Mammary epithelial cell (primary cell): ENCODE measurements at regions not wholly inside any gene's neighbourhood (a gene's known extent, or its start where the extent isn't known, plus 50 kb on each side); places are given as distances from the start of the nearest gene placed in this dataset.

Experiments
- CTCF ChIP-seq, 2 donors: IDR thresholded peaks in 1 of 2; conservative IDR thresholded peaks in 1 of 2; 2 replicates each; pipeline ENCODE4 v1.5.1; 2011 to 2012; ENCODE audit warnings: inconsistent platforms in 2 of 2, low read length in 2 of 2, mild to moderate bottlenecking in 2 of 2, control low read depth in 1 of 2, low read depth in 1 of 2; ENCODE audit not compliant: insufficient read depth in 1 of 2; ENCODE audit errors: extremely low read depth in 1 of 2
- EZH2 ChIP-seq: IDR thresholded peaks from 2 replicates; pipeline ENCODE4 v1.6.1; 2012; ENCODE audit warnings: low read length, inconsistent platforms, borderline replicate concordance

GRCh38 chr1:232194424-232194823 lies 435.5 kb downstream of the SIPA1L2 start:
- TF ChIP-seq CTCF (conservative IDR thresholded peaks at IDR 0.05 in 1 of 2, IDR thresholded peaks at IDR 0.05 in 1 of 2; ENCODE audit: extremely low read depth in 1 of 2, insufficient read depth in 1 of 2, low read depth in 1 of 2, low read length in 2 of 2) (no peak), EZH2 (no peak)
